ENCODE measurements at regions not wholly inside any gene's neighbourhood (a gene's known extent, or its start where the extent isn't known, plus 50 kb on each side); places are given as distances from the start of the nearest gene placed in this dataset.

GRCh38 chr17:70699408-70699807, 530.1 kb downstream of the KCNJ2 start:
- no peak overlapping the region for H3K18ac ChIP-seq (ENCODE audit: low read depth, low read length)
- TF ChIP-seq CEBPB (IDR thresholded peaks at IDR 0.05; ENCODE audit: low read depth, low read length): no peak
- no peak for TF ChIP-seq SMC3 (IDR thresholded peaks at IDR 0.05; ENCODE audit: low read depth, low read length)
- no peak for TF ChIP-seq CHD1 (IDR thresholded peaks at IDR 0.05; ENCODE audit: low read depth, low read length)
- TF ChIP-seq USF2 (IDR thresholded peaks at IDR 0.05; ENCODE audit: low read depth, low read length): no peak
- no peak for TF ChIP-seq BHLHE40 (IDR thresholded peaks at IDR 0.05; ENCODE audit: low read depth, low read length)
- TF ChIP-seq CTCF (conservative IDR thresholded peaks at IDR 0.05; ENCODE audit: low read depth, low read length): no peak
- TF ChIP-seq RFX5 (IDR thresholded peaks at IDR 0.05; ENCODE audit: low read depth, low read length): no peak
- TF ChIP-seq RCOR1 (IDR thresholded peaks at IDR 0.05; ENCODE audit: insufficient replicate concordance, low read length): no peak
- no peak for TF ChIP-seq FOS (IDR thresholded peaks at IDR 0.05; ENCODE audit: low read depth, low read length)
- TF ChIP-seq MAZ (IDR thresholded peaks at IDR 0.05; ENCODE audit: borderline replicate concordance, low read depth, low read length): no peak
- TF ChIP-seq, protein P1, sequence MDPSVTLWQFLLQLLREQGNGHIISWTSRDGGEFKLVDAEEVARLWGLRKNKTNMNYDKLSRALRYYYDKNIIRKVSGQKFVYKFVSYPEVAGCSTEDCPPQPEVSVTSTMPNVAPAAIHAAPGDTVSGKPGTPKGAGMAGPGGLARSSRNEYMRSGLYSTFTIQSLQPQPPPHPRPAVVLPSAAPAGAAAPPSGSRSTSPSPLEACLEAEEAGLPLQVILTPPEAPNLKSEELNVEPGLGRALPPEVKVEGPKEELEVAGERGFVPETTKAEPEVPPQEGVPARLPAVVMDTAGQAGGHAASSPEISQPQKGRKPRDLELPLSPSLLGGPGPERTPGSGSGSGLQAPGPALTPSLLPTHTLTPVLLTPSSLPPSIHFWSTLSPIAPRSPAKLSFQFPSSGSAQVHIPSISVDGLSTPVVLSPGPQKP (IDR thresholded peaks at IDR 0.05; ENCODE audit: borderline replicate concordance, low read depth, low read length): no peak
- H3K14ac ChIP-seq (replicated peaks; ENCODE audit: low read depth, low read length): no peak overlapping the region
- H2BK15ac ChIP-seq (ENCODE audit: low read depth, low read length): no peak overlapping the region
- H3K27me3 ChIP-seq (ENCODE audit: control insufficient read depth, insufficient read depth, low read length): no peaks in the 10 kb centered on the region
- H3K4me1 ChIP-seq (ENCODE audit: control insufficient read depth, insufficient read depth, low read length): no peaks in the 10 kb centered on the region
- no peak overlapping the region for H3K4me2 ChIP-seq (ENCODE audit: low read depth, low read length)
- H4K5ac ChIP-seq (ENCODE audit: low read depth, low read length): no peak overlapping the region
- H2AK9ac ChIP-seq (replicated peaks; ENCODE audit: low read depth, low read length, poor library complexity): no peak overlapping the region
- H4K91ac ChIP-seq (ENCODE audit: insufficient read depth, low read depth, low read length): no peak overlapping the region
- H2BK5ac ChIP-seq (ENCODE audit: low read depth, low read length, poor library complexity, severe bottlenecking): no peak overlapping the region
- no peak overlapping the region for H3K4ac ChIP-seq (ENCODE audit: low read depth, low read length)
- POLR2A ChIA-PET (ENCODE audit: unreplicated experiment): no interaction called here
- H3K36me3 ChIP-seq (ENCODE audit: control insufficient read depth, insufficient read depth, low read length): no peaks in the 10 kb centered on the region
- H3K79me1 ChIP-seq (ENCODE audit: low read depth in 1 of 2, low read length in 2 of 2): no peaks in the 10 kb centered on the region
- no peaks in the 10 kb centered on the region for H4K20me1 ChIP-seq (ENCODE audit: insufficient read depth, low read length)
- H3K9ac ChIP-seq (ENCODE audit: low read depth, low read length): no peak overlapping the region
- DNase-seq (no peak), ATAC-seq (ENCODE audit: low read depth) (no peak)
- CTCF ChIA-PET: no interaction called here
- H3K9me1 ChIP-seq (ENCODE audit: insufficient read depth, low read length): no peaks in the 10 kb centered on the region
- no peak overlapping the region for H3K23ac ChIP-seq (ENCODE audit: low read depth, low read length)
- no peak overlapping the region for H3K4me3 ChIP-seq (ENCODE audit: insufficient read depth, low read depth, low read length)
- intact Hi-C loops (cut with micrococcal nuclease): no loop called here
- no peak overlapping the region for H2BK20ac ChIP-seq (ENCODE audit: low read depth, low read length)
- no peaks in the 10 kb centered on the region; the same call in 1 of the 2 replicates for H3K9me3 ChIP-seq (ENCODE audit: control insufficient read depth, insufficient read depth, low read length)
- no peak overlapping the region for H2BK120ac ChIP-seq (ENCODE audit: low read depth, low read length)
- H2AK5ac ChIP-seq (ENCODE audit: low read depth, low read length): no peak overlapping the region
- in situ Hi-C loops (cut with MboI; ENCODE audit: low sequenced_read_pairs): no loop called here
- no peak overlapping the region for H3K56ac ChIP-seq (ENCODE audit: extremely low read depth, insufficient read depth, low read length)
- no peak overlapping the region for H3K27ac ChIP-seq (ENCODE audit: insufficient read depth, low read length)
- BruUV-seq (replicated peaks): no TSS peak
- H2AFZ ChIP-seq (replicated peaks; ENCODE audit: low read length, poor library complexity): no peak overlapping the region
- WGBS, 2 experiments (ENCODE audit: extremely low coverage in 2 of 2, insufficient read length in 1 of 2): 100% methylated on average over 1 of the region's 2 CpGs; no CpG with 5 or more reads in 1 of the 2 experiments
- dilution Hi-C loops (cut with HindIII; ENCODE audit: low sequenced_read_pairs, unreplicated experiment): no loop called here
- H4K8ac ChIP-seq (ENCODE audit: low read depth in 2 of 2, low read length in 2 of 2): no peak overlapping the region

All from IMR-90 (cell line).